K562 (cell line): ENCODE measurements at regions not wholly inside any gene's neighbourhood (a gene's known extent, or its start where the extent isn't known, plus 50 kb on each side); places are given as distances from the start of the nearest gene placed in this dataset.

Experiments
- ATAC-seq: fragments of 200-7000 bp; cut with Tn5 transposase; 3 replicates; pipeline ENCODE4 v1.9.1; 2020; ENCODE audit warnings: moderate library complexity
- BruUV-seq: library from RNA; stranded (reverse); fragments of 400-500 nt; replicated peaks from 2 replicates; lab custom pipeline; 2021; lab: Mats Ljungman, UMichigan
- CTCF ChIA-PET: fragments of 300-600 bp; formaldehyde crosslinking; extraction: SDS; loops from one replicate; lab custom pipeline; 2021; ENCODE audit warnings: low intra/inter-chr PET ratio; lab: Yijun Ruan, JAX
- POLR2A ChIA-PET: fragments of 300-600, 350-650 bp; sonication (Branson Sonifier 250); formaldehyde crosslinking; extraction: SDS; loops from one replicate; lab custom pipeline; 2021; ENCODE audit warnings: antibody characterized with exemption, inconsistent platforms; lab: Yijun Ruan, JAX
- DNase-seq, 4 experiments: peaks; one replicate each; pipeline versions ENCODE4 v3.0.0 to v3.0.0-alpha.2; 2011 to 2018; ENCODE audit warnings: low spot score in 3 of 4, mixed read lengths in 3 of 4; ENCODE audit errors: extremely low read depth in 1 of 4
- FAIRE-seq: peaks from 2 replicates; lab custom pipeline; 2011; peaks lifted over from hg19 to GRCh38; lab: Jason Lieb, UNC
- H2AFZ ChIP-seq: 2 replicates; pipeline ENCODE4 v1.6.0; 2011; ENCODE audit warnings: low read depth, low read length, control low read depth, inconsistent platforms
- H3K27ac ChIP-seq: fragments of 200-600 bp; 3 replicates; pipeline ENCODE4 v1.8.0; 2011; ENCODE audit warnings: low read depth, mild to moderate bottlenecking, control low read depth, inconsistent platforms, low read length, moderate library complexity, mixed read lengths; ENCODE audit errors: extremely low read depth
- H3K27me3 ChIP-seq, 2 experiments: fragments of 300-600 bp in 1 of 2; 2 replicates in 1 of 2; 3 replicates in 1 of 2; pipeline versions ENCODE4 v1.6.0 to v1.8.0; 2011; ENCODE audit warnings: inconsistent platforms in 2 of 2, low read length in 2 of 2, mild to moderate bottlenecking in 1 of 2, mixed read lengths in 1 of 2, moderate library complexity in 1 of 2; ENCODE audit not compliant: control insufficient read depth in 2 of 2, insufficient read depth in 2 of 2
- H3K36me3 ChIP-seq: fragments of 300-600 bp; 3 replicates; pipeline ENCODE4 v1.8.0; 2011; ENCODE audit warnings: mild to moderate bottlenecking, low read length, inconsistent platforms; ENCODE audit not compliant: control insufficient read depth, insufficient read depth
- H3K4me1 ChIP-seq, 2 experiments: fragments of 200-600 bp in 1 of 2; replicated peaks in 1 of 2; 2 replicates in 1 of 2; 3 replicates in 1 of 2; pipeline versions ENCODE4 v1.5.1 to v1.8.0; 2011; ENCODE audit warnings: inconsistent platforms in 2 of 2, low read length in 2 of 2, mild to moderate bottlenecking in 1 of 2, mixed read lengths in 1 of 2, moderate library complexity in 1 of 2; ENCODE audit not compliant: control insufficient read depth in 2 of 2, insufficient read depth in 2 of 2
- H3K4me2 ChIP-seq: 2 replicates; pipeline ENCODE4 v1.6.1; 2011; ENCODE audit warnings: low read length, control low read depth, inconsistent platforms, mixed read lengths; ENCODE audit not compliant: insufficient read depth
- H3K4me3 ChIP-seq: fragments of 200-600 bp; sonication (generic), shearing (Covaris generic); 2 replicates; pipeline ENCODE4 v1.5.1; 2016; ENCODE audit warnings: control low read depth, inconsistent platforms
- H3K79me2 ChIP-seq: fragments of 200-600 bp; 3 replicates; pipeline ENCODE4 v1.8.0; 2011; ENCODE audit warnings: low read length, inconsistent platforms; ENCODE audit not compliant: control insufficient read depth, insufficient read depth
- H3K9ac ChIP-seq, 2 experiments: 2 replicates each; pipeline versions ENCODE4 v1.6.0 to v1.6.1; 2011; ENCODE audit warnings: low read depth in 2 of 2, low read length in 2 of 2, control low read depth in 1 of 2, inconsistent platforms in 1 of 2, mild to moderate bottlenecking in 1 of 2, mixed read lengths in 1 of 2; ENCODE audit not compliant: insufficient read depth in 1 of 2
- H3K9me1 ChIP-seq: one replicate; pipeline ENCODE4 v1.6.0; 2011; ENCODE audit warnings: inconsistent platforms, mild to moderate bottlenecking, low read length, moderate library complexity; ENCODE audit not compliant: control insufficient read depth, insufficient read depth
- H3K9me3 ChIP-seq: replicated peaks from 2 replicates; pipeline ENCODE4 v1.5.1; 2011; ENCODE audit warnings: low read depth, low read length, inconsistent platforms; ENCODE audit not compliant: control insufficient read depth, insufficient read depth
- H4K20me1 ChIP-seq: replicated peaks from 2 replicates; pipeline ENCODE4 v1.6.1; 2011; ENCODE audit warnings: low read length, inconsistent platforms, mixed read lengths; ENCODE audit not compliant: control insufficient read depth, insufficient read depth
- ARID3A ChIP-seq: IDR thresholded peaks from 2 replicates; pipeline ENCODE4 v1.6.1; 2012; ENCODE audit warnings: low read depth, low read length, improper control_type of control experiment, borderline replicate concordance
- ARNT ChIP-seq, 2 experiments: fragments of 450-650 bp; IDR thresholded peaks; 2 replicates each; pipeline ENCODE4 v1.6.1; 2016; ENCODE audit warnings: mild to moderate bottlenecking in 1 of 2
- GABPA ChIP-seq: fragments of 200-800 bp; sonication (Bioruptor generic); conservative IDR thresholded peaks from 2 replicates; pipeline ENCODE4 v1.6.1; 2016; ENCODE audit warnings: low read depth, missing genetic modification characterization, missing compliant biosample characterization
- HMBOX1 ChIP-seq: sonication (generic); IDR thresholded peaks from 2 replicates; pipeline ENCODE4 v1.6.1; 2016
- HMG20B ChIP-seq: fragments of 250-450 bp; sonication (Bioruptor Pico); IDR thresholded peaks from 2 replicates; pipeline ENCODE4 v1.5.0; 2021; ENCODE audit warnings: mild to moderate bottlenecking
- RBM17 ChIP-seq: fragments of 200-400 bp; formaldehyde crosslinking; IDR thresholded peaks from 2 replicates; pipeline ENCODE4 v1.6.1; 2017; ENCODE audit warnings: low read depth, mild to moderate bottlenecking, low read length, borderline replicate concordance
- SP2 ChIP-seq: IDR thresholded peaks from 2 replicates; pipeline ENCODE4 v1.6.1; 2011; ENCODE audit warnings: mild to moderate bottlenecking, low read depth, low read length, moderate library complexity; ENCODE audit not compliant: poor library complexity, severe bottlenecking; ENCODE audit errors: extremely low read depth
- VEZF1 ChIP-seq: fragments of 200-800 bp; sonication (Bioruptor generic); IDR thresholded peaks from 2 replicates; pipeline ENCODE4 v1.6.1; 2017; ENCODE audit warnings: missing genetic modification characterization, missing compliant biosample characterization
- ZNF184 ChIP-seq: sonication (generic); formaldehyde crosslinking; IDR thresholded peaks from 2 replicates; pipeline ENCODE4 v1.5.0; 2020; ENCODE audit warnings: missing genetic modification reagents
- ZNF217 ChIP-seq: sonication (generic); formaldehyde crosslinking; IDR thresholded peaks from 2 replicates; pipeline ENCODE4 v1.8.0; 2022; ENCODE audit warnings: mild to moderate bottlenecking, missing genetic modification reagents
- WGBS: fragments of 100-300 bp; shearing (Covaris generic); methylation state at CpG from one replicate; pipeline ENCODE4 v1.1.6; 2016; ENCODE audit warnings: low coverage, mixed read lengths; ENCODE audit not compliant: insufficient coverage; ENCODE audit errors: missing lambda C conversion rate; 5-methylcytosine and 5-hydroxymethylcytosine counted together
- in situ Hi-C: fragments of 300-500 bp; cut with MboI; formaldehyde crosslinking; loops from 4 replicates; pipeline ENCODE4 v1.15.0; 2018; ENCODE audit warnings: inconsistent platforms, mixed read lengths
- intact Hi-C: fragments of 100-400 bp; cut with micrococcal nuclease; formaldehyde crosslinking; loops from 2 replicates; pipeline ENCODE4 v1.14.2; 2022
- TF ChIP-seq, protein P1 (sequence below), 2 experiments: fragments of 450-650 bp; conservative IDR thresholded peaks; 2 replicates each; pipeline ENCODE4 v1.6.1; 2017; ENCODE audit warnings: mild to moderate bottlenecking in 2 of 2, moderate library complexity in 2 of 2
- TF ChIP-seq, protein P2 (sequence below): sonication (generic); formaldehyde crosslinking; IDR thresholded peaks from 2 replicates; pipeline ENCODE4 v1.9.0; 2022; ENCODE audit warnings: mild to moderate bottlenecking, missing genetic modification reagents
- TF ChIP-seq, protein P3 (sequence below): fragments of 250-450 bp; sonication (Bioruptor Pico); IDR thresholded peaks from 2 replicates; pipeline ENCODE4 v1.5.0; 2020; ENCODE audit warnings: mild to moderate bottlenecking, borderline replicate concordance

GRCh38 chr2:352696-353095 is 64.8 kb upstream of the ALKAL2 start (continued):
- TF ChIP-seq ARID3A (no peak), VEZF1 (CRISPR knock-in tag) (no peak), RBM17 (no peak), ZNF184 (CRISPR knock-in tag) (no peak), ARNT (IDR thresholded peaks at IDR 0.05) (no peak)
- TF ChIP-seq, protein P1, sequence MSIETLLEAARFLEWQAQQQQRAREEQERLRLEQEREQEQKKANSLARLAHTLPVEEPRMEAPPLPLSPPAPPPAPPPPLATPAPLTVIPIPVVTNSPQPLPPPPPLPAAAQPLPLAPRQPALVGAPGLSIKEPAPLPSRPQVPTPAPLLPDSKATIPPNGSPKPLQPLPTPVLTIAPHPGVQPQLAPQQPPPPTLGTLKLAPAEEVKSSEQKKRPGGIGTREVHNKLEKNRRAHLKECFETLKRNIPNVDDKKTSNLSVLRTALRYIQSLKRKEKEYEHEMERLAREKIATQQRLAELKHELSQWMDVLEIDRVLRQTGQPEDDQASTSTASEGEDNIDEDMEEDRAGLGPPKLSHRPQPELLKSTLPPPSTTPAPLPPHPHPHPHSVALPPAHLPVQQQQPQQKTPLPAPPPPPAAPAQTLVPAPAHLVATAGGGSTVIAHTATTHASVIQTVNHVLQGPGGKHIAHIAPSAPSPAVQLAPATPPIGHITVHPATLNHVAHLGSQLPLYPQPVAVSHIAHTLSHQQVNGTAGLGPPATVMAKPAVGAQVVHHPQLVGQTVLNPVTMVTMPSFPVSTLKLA (conservative IDR thresholded peaks at IDR 0.05) = no peak

- H3K9me3 ChIP-seq = no peaks in the 10 kb centered on the region
- ChIA-PET POLR2A (no interaction called here), CTCF (no interaction called here)
- intact Hi-C loops (no loop called here), in situ Hi-C loops (no loop called here)
- no peaks in the 10 kb centered on the region for H3K27me3 ChIP-seq
- BruUV-seq = no TSS peak
- DNase-seq (no peak), FAIRE-seq (no peak), ATAC-seq (no peak)
- no peak overlapping the region for H3K9ac ChIP-seq
- H3K36me3 ChIP-seq = no peaks in the 10 kb centered on the region
- no peaks in the 10 kb centered on the region for H4K20me1 ChIP-seq
- no peak overlapping the region for H3K4me3 ChIP-seq
- no peaks in the 10 kb centered on the region for H3K9me1 ChIP-seq
- H3K79me2 ChIP-seq = no peaks in the 10 kb centered on the region
- 3% methylated on average over 3 of the region's 3 CpGs for WGBS
- no peaks in the 10 kb centered on the region for H3K4me1 ChIP-seq
- no peak overlapping the region for H3K27ac ChIP-seq
- H2AFZ ChIP-seq = no peak overlapping the region
- no peak overlapping the region for H3K4me2 ChIP-seq
- TF ChIP-seq ZNF217 (CRISPR knock-in tag) (no peak), SP2 (no peak), GABPA (tag) (no peak), HMG20B (no peak), HMBOX1 (no peak)
- TF ChIP-seq, protein P2, sequence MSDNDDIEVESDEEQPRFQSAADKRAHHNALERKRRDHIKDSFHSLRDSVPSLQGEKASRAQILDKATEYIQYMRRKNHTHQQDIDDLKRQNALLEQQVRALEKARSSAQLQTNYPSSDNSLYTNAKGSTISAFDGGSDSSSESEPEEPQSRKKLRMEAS (CRISPR knock-in tag) = no peak
- TF ChIP-seq, protein P3, sequence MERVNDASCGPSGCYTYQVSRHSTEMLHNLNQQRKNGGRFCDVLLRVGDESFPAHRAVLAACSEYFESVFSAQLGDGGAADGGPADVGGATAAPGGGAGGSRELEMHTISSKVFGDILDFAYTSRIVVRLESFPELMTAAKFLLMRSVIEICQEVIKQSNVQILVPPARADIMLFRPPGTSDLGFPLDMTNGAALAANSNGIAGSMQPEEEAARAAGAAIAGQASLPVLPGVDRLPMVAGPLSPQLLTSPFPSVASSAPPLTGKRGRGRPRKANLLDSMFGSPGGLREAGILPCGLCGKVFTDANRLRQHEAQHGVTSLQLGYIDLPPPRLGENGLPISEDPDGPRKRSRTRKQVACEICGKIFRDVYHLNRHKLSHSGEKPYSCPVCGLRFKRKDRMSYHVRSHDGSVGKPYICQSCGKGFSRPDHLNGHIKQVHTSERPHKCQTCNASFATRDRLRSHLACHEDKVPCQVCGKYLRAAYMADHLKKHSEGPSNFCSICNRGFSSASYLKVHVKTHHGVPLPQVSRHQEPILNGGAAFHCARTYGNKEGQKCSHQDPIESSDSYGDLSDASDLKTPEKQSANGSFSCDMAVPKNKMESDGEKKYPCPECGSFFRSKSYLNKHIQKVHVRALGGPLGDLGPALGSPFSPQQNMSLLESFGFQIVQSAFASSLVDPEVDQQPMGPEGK (CRISPR knock-in tag) = no peak
Measured at GRCh38 chr2:349390-349789, 61.5 kb upstream of the ALKAL2 start.
